ENCODE measurements at regions not wholly inside any gene's neighbourhood (a gene's known extent, or its start where the extent isn't known, plus 50 kb on each side); places are given as distances from the start of the nearest gene placed in this dataset.
"Not testable (repeated sequence)": the region's sequence is repeated elsewhere in the genome, so short reads cannot be mapped to it uniquely, and the experiment has no call there.

DNA sequence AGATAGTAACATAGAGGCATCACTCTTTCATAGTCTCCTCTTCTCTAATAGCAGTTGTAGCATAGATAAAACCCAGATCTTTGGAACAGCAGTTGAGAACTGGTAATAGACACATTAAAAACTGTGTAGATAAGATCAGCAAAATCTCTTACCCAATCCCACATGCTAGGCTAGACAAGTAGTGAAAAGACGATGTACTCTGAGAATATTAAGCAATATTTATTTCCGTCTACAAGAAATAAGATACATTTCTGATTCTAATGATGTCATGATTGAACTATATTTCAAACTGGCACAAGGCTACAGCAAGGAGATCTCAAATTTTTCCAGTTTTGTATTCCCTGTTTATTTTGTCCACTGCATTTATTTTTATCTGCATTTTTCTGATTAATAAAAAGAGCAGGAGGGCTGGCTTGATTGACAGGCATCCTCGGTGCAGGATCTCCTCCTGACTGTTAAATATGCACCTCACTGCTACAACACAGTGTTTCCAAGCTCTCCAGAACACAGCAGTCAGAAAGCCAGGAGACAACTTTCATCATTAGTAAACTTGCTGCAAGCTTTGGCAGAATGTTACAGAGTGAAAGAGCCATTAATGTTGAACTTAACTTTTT lies 73.3 kb upstream of the ATIC start:
- H3K4me2 ChIP-seq = no peak overlapping the region
- no peak for TF ChIP-seq EZH2 (IDR thresholded peaks at IDR 0.05)
- TF ChIP-seq, protein P1, sequence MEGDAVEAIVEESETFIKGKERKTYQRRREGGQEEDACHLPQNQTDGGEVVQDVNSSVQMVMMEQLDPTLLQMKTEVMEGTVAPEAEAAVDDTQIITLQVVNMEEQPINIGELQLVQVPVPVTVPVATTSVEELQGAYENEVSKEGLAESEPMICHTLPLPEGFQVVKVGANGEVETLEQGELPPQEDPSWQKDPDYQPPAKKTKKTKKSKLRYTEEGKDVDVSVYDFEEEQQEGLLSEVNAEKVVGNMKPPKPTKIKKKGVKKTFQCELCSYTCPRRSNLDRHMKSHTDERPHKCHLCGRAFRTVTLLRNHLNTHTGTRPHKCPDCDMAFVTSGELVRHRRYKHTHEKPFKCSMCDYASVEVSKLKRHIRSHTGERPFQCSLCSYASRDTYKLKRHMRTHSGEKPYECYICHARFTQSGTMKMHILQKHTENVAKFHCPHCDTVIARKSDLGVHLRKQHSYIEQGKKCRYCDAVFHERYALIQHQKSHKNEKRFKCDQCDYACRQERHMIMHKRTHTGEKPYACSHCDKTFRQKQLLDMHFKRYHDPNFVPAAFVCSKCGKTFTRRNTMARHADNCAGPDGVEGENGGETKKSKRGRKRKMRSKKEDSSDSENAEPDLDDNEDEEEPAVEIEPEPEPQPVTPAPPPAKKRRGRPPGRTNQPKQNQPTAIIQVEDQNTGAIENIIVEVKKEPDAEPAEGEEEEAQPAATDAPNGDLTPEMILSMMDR (IDR thresholded peaks at IDR 0.05) = no peak
- no peak for TF ChIP-seq EZH2phosphoT487 (IDR thresholded peaks at IDR 0.05)
- H4K20me1 ChIP-seq (ENCODE audit: low read depth) = no peaks in the 10 kb centered on the region
- H3K4me1 Mint-ChIP-seq = peaks cover 3% of the 10 kb centered on the region
- H3F3A ChIP-seq (ENCODE audit: low read depth) = no peaks in the 10 kb centered on the region
- H3K27me3 ChIP-seq = no peaks in the 10 kb centered on the region
- no peak overlapping the region for H2AFZ ChIP-seq (replicated peaks)
- no peaks in the 10 kb centered on the region for H3K4me1 ChIP-seq
- no peaks in the 10 kb centered on the region for H3K36me3 Mint-ChIP-seq
- H3K9ac ChIP-seq = no peak overlapping the region
- no peaks in the 10 kb centered on the region for H3K27me3 Mint-ChIP-seq (ENCODE audit: insufficient read depth, low read depth)
- no peaks in the 10 kb centered on the region for H3K9me3 Mint-ChIP-seq
- H3K4me3 ChIP-seq = no peak overlapping the region
- no peak for DNase-seq (ENCODE audit: low spot score)
- no peaks in the 10 kb centered on the region for H3K36me3 ChIP-seq
- no peaks in the 10 kb centered on the region for H3K79me2 ChIP-seq (ENCODE audit: low read depth)
- no peak overlapping the region for H3K27ac ChIP-seq
- no peak overlapping the region for H3K27ac Mint-ChIP-seq
- no peaks in the 10 kb centered on the region for H3K9me3 ChIP-seq (ENCODE audit: low read depth)
- H3K4me3 Mint-ChIP-seq = no peak overlapping the region

DNA sequence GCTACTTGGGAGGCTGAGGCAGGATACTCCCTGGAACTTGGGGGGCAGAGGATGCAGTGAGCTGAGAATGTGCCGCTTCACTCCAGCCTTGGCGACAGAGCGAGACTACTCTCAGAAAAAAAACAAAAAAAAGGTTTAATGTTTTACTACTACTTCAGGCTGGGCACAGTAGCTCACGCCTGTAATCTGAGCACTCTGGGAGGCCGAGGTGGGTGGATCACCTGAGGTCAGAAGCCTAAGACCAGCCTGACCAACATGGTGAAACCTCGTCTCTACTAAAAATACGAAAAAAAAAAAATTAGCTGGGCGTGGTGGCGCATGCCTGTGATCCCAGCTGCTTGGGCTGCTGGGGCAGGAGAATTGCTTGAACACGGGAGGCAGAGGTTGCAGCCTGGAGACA lies 75.7 kb upstream of the ATIC start:
- DNase-seq (ENCODE audit: low spot score) = no peak
- Histone ChIP-seq H3K27ac (no peak overlapping the region), H4K20me1 (ENCODE audit: low read depth) (no peaks in the 10 kb centered on the region), H3K4me3 (no peak overlapping the region), H3K36me3 (no peaks in the 10 kb centered on the region), H3K79me2 (ENCODE audit: low read depth) (no peaks in the 10 kb centered on the region), H3F3A (ENCODE audit: low read depth) (no peaks in the 10 kb centered on the region), H3K4me1 (no peaks in the 10 kb centered on the region), H3K9ac (no peak overlapping the region), H3K27me3 (no peaks in the 10 kb centered on the region), H3K9me3 (ENCODE audit: low read depth) (no peaks in the 10 kb centered on the region), H3K4me2 (no peak overlapping the region), H2AFZ (replicated peaks) (no peak overlapping the region)
- no peaks in the 10 kb centered on the region for H3K36me3 Mint-ChIP-seq
- H3K27ac Mint-ChIP-seq = no peak overlapping the region
- H3K4me1 Mint-ChIP-seq = no peaks in the 10 kb centered on the region
- H3K27me3 Mint-ChIP-seq (ENCODE audit: insufficient read depth, low read depth) = no peaks in the 10 kb centered on the region
- H3K4me3 Mint-ChIP-seq = no peak overlapping the region
- H3K9me3 Mint-ChIP-seq = no peaks in the 10 kb centered on the region
- TF ChIP-seq EZH2phosphoT487 (IDR thresholded peaks at IDR 0.05) = no peak
- TF ChIP-seq, protein P1 (IDR thresholded peaks at IDR 0.05) = no peak
- TF ChIP-seq EZH2 (IDR thresholded peaks at IDR 0.05) = no peak

DNA sequence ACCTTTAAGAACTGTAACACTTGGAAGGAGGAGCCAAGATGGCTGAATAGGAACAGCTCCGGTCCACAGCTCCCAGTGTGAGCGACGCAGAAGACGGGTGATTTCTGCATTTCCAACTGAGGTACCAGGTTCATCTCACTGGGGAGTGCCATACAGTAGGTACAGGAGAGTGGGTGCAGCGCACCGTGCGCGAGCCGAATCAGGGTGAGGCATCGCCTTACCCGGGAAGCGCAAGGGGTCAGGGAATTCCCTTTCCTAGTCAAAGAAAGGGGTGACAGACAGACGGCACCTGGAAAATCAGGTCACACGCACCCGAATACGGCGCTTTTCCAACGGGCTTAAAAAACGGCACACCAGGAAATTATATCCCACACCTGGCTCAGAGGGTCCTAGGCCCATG lies 81.8 kb upstream of the ABCA12 start:
- not testable (repeated sequence) for H3K9me3 ChIP-seq (ENCODE audit: low read depth); H3K9me3 Mint-ChIP-seq

DNA sequence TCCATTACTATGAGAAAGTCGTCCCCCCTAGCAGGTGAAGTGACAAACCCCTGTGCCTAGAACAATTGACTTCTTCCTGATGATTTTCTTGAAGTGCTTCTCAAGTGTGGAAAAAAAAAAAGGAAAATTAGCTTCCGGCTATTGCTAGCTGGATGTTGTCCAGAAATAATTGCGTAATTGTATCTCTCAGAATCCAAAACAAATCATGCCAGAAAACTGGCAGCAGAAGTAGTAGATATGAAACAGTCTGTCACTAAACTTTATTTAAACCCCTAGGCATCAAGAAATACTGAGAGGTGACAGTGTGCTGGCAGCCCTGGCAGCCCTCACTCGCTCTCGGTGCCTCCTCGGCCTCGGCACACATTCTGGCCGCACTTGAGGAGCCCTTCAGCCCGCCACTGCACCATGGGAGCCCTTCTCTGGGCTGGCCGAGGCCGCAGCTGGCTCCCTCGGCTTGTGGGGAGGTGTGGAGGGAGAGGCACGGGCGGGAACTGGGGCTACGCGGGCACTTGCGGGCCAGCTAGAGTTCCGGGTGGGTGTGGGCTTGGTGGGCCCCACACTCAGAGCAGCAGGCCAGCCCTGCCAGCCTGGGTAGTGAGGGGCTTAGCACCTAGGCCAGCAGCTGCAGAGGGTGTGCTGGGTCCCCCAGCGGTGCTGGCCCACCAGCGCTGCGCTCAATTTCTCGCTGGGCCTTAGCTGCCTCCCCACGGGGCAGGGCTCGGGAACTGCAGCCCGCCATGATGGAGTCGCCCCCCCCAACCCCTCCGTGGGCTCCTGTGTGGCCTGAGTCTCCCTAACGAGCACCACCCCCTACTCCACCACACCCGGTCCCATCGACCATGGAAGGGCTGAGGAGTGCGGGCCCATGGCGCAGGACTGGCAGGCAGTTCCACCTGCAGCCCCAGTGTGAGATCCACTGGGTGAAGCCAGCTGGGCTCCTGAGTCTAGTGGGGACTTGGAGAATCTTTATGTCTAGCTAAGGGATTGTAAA lies 80.5 kb upstream of the ABCA12 start:
- Histone ChIP-seq H3K4me2 (no peak overlapping the region), H3K27ac (no peak overlapping the region), H3K27me3 (no peaks in the 10 kb centered on the region), H2AFZ (replicated peaks) (no peak overlapping the region), H3F3A (ENCODE audit: low read depth) (no peaks in the 10 kb centered on the region), H3K9ac (no peak overlapping the region), H3K4me3 (no peak overlapping the region), H3K79me2 (ENCODE audit: low read depth) (no peaks in the 10 kb centered on the region), H4K20me1 (ENCODE audit: low read depth) (no peaks in the 10 kb centered on the region), H3K4me1 (no peaks in the 10 kb centered on the region), H3K9me3 (ENCODE audit: low read depth) (no peaks in the 10 kb centered on the region), H3K36me3 (no peaks in the 10 kb centered on the region)
- Mint-ChIP-seq H3K9me3 (peaks cover 8% of the 10 kb centered on the region), H3K4me1 (no peaks in the 10 kb centered on the region), H3K36me3 (no peaks in the 10 kb centered on the region), H3K27me3 (ENCODE audit: insufficient read depth, low read depth) (no peaks in the 10 kb centered on the region), H3K27ac (no peak overlapping the region), H3K4me3 (no peak overlapping the region)
- TF ChIP-seq, protein P1 (IDR thresholded peaks at IDR 0.05) = no peak
- TF ChIP-seq EZH2phosphoT487 (IDR thresholded peaks at IDR 0.05) (no peak), EZH2 (IDR thresholded peaks at IDR 0.05) (no peak)
- DNase-seq (ENCODE audit: low spot score) = no peak

More for the DNA sequence above, 81.8 kb upstream of the ABCA12 start:
- H4K20me1 ChIP-seq (ENCODE audit: low read depth); H3K4me1 Mint-ChIP-seq; H2AFZ ChIP-seq (replicated peaks); H3K4me3 ChIP-seq; H3K4me1 ChIP-seq; H3K4me2 ChIP-seq; H3K27ac ChIP-seq; H3K27me3 ChIP-seq; H3F3A ChIP-seq (ENCODE audit: low read depth); H3K36me3 Mint-ChIP-seq; H3K79me2 ChIP-seq (ENCODE audit: low read depth); H3K9ac ChIP-seq; DNase-seq (ENCODE audit: low spot score); H3K36me3 ChIP-seq; H3K4me3 Mint-ChIP-seq; H3K27ac Mint-ChIP-seq; H3K27me3 Mint-ChIP-seq (ENCODE audit: insufficient read depth, low read depth): not testable (repeated sequence)

All from neural progenitor cell (in vitro differentiated cells).